C4-2B (cell line): ENCODE measurements at regions not wholly inside any gene's neighbourhood (a gene's known extent, or its start where the extent isn't known, plus 50 kb on each side); places are given as distances from the start of the nearest gene placed in this dataset.

ENCODE experiments used
- CTCF ChIP-seq: fragments of 450-650 bp; conservative IDR thresholded peaks from 2 replicates; pipeline ENCODE4 v1.5.1; 2017; ENCODE audit warnings: mild to moderate bottlenecking
- ZFX ChIP-seq: fragments of 450-650 bp; IDR thresholded peaks from 2 replicates; pipeline ENCODE4 v1.6.1; 2017

GRCh38 chr2:173488861-173489260, 134.2 kb downstream of the CDCA7 start:
- no peak for TF ChIP-seq CTCF
- TF ChIP-seq ZFX, result no peak
